GM13977 (cell line): ENCODE measurements at regions not wholly inside any gene's neighbourhood (a gene's known extent, or its start where the extent isn't known, plus 50 kb on each side); places are given as distances from the start of the nearest gene placed in this dataset.

Experiments used
- DNase-seq: peaks from one replicate; pipeline ENCODE4 v3.0.0; 2012; ENCODE audit warnings: low spot score
- CTCF ChIP-seq: IDR thresholded peaks from 2 replicates; pipeline ENCODE4 v1.5.1; 2012; ENCODE audit warnings: mild to moderate bottlenecking, control low read depth; ENCODE audit not compliant: insufficient read depth; ENCODE audit errors: extremely low read depth, missing control alignments
- in situ Hi-C: fragments of 300-500 bp; cut with MboI; formaldehyde crosslinking; loops from one replicate; pipeline ENCODE4 v1.12.0; 2022; ENCODE audit warnings: low sequenced_read_pairs, low pct_unique_long_range_greater_than_20kb, mixed read lengths, inconsistent platforms; ENCODE audit not compliant: unreplicated experiment

DNA sequence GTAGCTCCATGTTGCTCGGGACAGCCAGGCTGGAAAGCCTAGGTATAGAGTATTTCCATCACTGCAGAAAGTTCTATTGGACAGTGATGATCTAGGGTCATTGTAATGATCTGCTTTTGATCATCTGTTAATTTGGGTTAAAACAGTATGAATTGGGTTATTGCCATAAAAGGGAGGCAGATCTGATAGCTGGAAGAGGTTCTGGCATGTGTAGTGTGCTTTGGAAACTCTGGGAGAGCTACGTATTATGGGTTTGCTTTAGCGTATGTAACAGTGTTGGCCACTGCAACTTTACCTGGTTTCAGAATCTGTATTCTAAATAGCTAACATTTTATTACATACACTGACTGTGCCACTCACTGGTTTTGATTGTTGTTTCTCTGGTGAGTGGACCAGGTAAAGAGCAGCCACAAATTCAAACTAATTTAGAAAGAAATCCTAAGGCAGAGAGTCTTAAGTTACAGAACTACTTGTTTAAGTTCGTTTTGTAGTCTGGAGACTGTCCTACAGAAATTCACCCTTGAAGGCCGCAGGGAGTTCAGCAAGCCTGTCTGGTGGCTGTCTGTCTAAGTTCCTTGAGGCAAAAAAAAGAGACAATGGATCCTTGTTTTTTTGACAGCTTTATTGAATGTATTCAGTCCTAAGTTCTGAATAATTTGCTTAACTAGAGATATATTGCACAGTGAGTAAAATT lies 300.3 kb downstream of the PRL start:
- in situ Hi-C loops, result no loop called here
- no peak for DNase-seq
- TF ChIP-seq CTCF, result no peak

- no peak for DNase-seq
- in situ Hi-C loops, result no loop called here
- TF ChIP-seq CTCF, result no peak
These were observed 299.5 kb downstream of the PRL start for GRCh38 chr6:21997119-21998037.

- in situ Hi-C loops, result no loop called here
- DNase-seq, result no peak
- TF ChIP-seq CTCF, result no peak
These were observed 298.3 kb downstream of the PRL start for GRCh38 chr6:21998582-21998981.

DNA sequence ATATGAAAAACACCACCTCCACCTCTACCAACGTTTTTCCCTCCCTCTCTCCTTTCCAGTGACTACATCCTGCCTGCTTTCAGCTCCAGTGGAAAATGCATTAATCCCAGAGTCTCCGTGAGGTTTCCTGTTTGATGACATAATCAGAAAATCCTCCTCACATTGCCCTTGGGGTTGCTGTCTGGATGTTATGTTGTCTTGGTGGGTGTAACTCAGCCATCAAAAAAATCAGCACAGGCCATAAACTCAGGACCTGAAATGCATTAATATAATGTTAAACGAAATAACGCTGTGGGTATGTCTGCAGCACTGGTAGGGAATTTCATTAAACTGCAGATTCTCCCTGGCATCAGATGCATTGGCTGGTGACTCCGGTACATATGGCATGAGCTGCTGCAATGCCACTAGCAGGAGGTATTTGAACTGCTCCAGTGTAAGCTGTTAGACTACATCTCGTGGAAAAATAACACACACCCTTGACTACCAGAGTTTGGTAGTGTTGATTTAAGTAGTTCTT lies 297.8 kb downstream of the PRL start:
- TF ChIP-seq CTCF, result no peak
- in situ Hi-C loops, result no loop called here
- DNase-seq, result no peak

DNA sequence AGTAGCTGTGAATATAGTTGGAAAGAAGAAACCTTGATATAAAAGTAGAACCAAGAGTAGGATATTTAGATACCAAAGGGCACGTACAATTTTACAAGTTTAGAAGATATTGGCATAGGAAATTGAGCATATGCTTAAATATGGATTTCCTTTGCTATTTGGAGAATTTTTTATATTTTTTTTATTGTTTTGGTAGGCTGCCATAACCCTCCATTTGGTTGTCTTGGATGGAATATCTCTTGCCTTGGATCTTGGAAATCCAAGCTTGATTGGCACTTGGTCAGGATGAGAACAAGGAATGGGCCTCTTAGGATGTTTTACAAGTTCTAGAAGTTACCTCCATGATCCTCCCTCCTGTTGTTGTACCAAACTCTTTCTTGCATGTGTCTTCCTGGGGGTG lies 297.1 kb downstream of the PRL start:
- no peak for DNase-seq
- TF ChIP-seq CTCF, result no peak
- in situ Hi-C loops, result no loop called here

DNA sequence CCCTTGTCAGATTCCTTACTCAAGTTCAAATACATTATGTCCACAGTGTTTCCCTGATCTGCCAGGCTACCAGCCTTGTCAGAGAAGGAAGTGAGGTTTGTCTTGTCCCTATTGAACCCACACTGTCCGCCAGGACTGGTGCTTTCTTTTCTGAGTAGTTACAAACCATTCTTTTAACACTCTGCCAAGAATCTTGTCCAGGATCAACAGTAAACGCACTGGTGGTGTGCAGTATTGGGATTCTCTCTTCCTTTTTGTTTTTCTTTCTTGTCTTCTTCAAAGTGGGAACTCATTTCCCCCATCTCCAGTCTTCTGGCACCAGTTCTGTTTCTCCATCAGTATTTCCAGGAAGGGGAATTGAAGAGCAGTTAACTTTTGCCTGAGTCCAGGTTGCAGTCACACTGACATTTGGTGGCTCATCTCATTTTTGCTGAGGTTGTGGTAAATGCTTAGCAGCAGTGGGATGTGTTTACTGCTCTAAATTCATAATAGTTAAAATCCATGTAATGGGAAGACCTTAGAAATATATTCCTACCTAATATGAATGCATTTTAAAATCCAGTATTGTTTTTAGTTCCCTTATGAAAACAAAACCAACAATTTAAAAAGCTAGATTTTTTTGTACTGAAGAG lies 295.3 kb downstream of the PRL start:
- in situ Hi-C loops, result no loop called here
- no peak for DNase-seq
- no peak for TF ChIP-seq CTCF
